HG03558 (cell line): ENCODE measurements at regions not wholly inside any gene's neighbourhood (a gene's known extent, or its start where the extent isn't known, plus 50 kb on each side); places are given as distances from the start of the nearest gene placed in this dataset.
"Not testable (repeated sequence)": the region's sequence is repeated elsewhere in the genome, so short reads cannot be mapped to it uniquely, and the experiment has no call there.

Experiments
- ATAC-seq: cut with Tn5 transposase; IDR thresholded peaks from one replicate; pipeline ENCODE4 v1.9.1; 2021; ENCODE audit warnings: moderate number of reproducible peaks; ENCODE audit not compliant: unreplicated experiment; ENCODE audit errors: extremely low read depth

DNA sequence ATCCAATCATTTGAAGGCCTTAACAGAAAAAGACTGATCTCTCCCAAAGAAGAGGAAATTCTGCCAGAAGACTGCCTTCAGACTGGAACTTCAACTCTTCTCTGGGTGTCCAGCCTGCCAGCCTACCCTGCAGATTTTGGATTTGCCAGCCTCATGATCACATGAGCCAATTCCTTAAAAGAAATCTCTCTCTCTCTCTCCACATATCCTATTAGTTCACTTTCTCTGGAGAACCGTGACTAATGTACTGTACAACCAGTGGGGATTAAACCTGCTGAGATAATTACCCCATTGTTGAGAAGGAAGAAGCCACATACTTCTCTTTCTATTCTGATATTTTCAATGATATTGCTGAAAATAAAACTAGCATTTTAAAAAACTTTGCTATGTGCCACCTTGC, 711.3 kb upstream of the AMOT start:
- no peak for ATAC-seq

DNA sequence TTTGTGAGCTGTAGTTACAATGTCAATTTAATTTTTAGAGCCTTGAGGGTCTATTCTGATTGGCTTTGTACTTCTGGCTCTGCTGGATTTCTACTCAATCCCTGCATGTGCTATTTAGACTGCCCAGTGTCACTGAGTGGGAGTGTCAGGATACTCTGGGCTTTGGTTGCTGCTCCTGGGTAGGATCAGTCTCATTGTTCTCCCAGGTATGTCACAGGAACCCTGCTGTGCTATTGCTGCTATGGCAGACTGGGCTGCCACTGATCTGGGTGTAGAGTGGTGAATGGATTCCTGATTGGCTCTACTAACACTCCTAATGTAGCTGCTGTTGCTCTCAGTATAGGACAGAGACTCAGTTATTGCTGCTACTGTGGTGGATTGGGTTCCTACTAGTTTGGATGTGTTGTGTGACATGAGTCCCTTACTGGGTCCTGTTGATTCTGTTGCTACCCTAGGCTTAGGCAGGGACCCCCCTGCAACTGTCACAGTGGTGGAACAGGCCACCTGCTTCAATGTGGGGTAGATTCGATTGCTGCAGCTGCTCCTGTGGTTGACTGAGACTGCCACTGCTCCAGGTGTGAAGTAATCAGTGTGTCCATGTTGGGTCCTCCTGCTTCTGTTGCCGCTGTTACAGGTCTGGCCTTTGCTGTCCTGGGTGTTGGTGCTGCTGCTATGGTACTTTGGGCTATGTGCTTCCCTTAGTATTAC, 707.8 kb upstream of the AMOT start:
- no peak for ATAC-seq

DNA sequence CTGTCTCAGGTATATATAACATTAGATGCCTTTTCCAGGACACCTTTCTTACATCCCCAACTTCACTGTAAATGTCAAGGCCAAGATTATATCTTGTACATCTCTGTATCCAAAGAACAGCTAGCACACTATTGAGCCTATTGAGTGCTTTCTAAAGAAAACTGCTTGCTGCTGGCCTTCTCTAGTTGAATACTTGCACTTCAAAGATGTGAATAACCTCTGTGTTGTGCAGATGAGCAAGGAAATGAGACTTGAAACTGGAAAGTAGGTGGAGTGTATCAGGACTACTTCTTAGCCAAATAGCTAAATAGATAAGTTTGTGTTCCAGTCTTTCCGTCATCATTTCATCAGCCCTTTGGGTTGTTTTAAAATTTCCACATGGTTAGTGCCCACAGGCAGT, 704.4 kb upstream of the AMOT start:
- no peak for ATAC-seq

DNA sequence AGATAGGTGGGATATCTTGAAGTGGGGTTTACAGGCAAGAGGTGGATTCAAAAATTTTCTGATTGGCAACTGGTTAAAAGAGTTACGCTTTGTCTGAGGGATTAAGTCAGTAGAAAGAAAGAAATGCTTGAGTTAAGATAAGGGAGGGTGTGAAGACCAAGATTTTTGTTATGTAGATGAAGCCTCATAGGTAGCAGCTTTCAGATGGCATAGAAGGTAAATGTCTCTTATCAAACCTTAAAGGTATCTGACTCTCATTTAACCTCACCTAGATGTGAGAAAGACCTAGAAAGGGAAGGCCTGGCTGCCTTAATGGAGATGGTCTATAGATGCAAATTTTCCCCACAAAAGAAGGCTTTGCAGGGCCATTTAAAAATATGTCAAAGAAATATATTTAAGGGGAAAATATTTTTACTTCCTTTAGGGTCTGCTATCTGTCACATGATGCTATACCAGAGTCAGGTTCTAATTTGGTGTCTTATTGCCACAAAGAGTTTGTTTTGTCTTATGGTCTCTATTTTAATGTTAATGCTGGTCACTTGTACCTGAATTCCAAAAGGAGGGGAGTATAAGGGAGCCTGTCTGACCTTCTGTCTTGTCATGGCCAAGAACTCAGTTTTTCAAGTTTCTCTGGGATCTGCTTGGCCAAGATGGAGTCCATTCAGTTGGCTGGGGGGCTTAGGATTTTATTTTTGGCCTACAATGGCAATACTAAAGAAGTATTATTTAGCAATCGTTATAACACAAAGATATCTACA, 699.1 kb upstream of the AMOT start:
- ATAC-seq = no peak

DNA sequence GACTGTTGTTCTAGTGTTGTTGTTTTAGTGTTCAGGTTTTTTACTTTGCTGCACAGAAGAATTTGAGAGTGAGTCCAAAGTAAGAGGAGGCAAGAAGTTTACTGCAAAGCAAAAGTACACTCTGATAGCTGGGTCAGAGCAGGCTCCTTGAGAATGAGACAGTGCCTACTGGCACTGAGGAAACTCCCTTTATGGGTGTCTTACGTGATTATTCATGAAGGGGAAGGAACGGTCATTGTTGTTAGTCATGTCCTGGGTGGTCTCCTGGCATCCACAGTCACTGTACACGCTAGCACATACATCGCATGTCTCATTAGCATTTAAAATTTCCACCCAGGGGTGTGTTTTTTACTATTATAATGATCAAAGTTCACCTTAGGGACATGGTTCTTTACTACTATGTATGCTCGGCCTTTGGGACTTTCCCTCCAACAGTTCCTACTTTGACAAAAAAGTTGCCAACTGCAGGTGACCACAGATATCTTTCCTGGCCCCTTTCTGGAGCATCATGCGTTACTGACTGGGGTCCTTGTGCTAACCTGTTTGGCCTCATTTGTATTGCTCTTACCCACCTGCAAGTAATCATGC, 688.9 kb upstream of the AMOT start:
- ATAC-seq = no peak

DNA sequence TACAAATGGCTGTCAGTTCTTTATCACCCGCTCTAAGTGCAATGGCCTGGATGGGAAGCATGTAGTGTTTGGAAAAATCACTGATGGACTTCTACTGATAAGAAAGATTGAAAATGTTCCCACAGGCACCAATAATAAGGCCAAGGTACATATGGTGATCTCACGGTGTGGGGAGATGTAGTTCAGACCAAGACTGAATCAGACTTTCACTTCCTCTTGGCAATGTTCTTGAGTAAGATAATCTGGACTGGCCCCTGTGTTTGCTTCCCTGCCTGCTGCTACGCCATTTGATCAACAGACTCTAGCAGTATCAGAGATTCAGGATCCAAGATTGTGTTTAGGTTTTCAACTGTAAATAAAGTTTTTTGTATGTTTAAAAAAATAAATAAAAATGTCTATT, 682.2 kb upstream of the AMOT start:
- peak; percentile 95 for ATAC-seq

DNA sequence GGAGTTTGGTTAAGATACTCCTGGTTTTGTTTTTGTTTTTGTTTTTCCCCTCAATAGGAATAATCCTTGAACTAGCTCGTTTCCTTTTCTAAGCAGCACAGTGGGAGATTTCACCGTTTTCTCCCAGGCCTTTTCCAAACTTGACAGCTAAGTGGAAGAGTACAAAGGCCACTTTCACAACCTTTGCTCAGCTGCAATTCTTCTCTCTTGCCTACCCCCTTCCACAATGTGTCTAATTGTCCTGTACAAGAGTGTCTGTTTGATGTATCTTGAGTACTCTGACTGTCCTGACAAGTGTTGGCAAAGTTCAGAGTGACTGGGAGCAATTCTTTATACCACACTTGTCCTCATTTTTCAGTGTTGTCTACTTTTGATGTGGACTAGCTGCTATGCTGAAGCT, 674.3 kb upstream of the AMOT start:
- ATAC-seq = no peak

DNA sequence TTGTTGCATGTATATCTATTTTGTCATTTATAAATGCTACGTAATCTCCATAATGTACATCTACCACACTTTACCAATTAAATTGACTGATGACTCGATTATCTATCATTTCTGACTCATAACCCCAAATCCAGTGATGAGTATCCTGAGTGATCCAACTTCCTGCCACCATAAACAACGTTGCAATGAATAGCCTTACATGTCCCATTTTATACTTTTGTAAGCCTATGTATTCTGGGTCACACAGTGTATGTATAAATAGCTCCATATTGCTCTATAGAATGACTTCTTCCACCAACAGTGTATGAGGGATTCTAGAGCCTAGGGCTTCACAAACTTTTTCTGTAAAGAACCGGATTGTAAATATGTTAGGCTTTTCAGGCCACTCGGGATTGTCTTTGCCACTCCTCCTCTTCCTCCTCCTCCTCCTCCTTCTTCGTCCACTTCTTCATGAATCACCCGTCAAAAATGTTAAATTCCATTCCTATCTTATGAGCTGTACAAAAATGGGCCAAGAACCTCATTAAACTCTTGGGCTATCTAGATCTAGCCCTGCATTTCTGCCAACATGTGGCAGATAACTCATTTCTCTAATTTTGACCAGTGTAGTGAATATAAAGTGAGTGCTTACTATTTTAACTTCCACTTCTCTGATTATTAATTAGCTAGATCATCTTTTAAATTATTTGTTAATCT, 672.2 kb upstream of the AMOT start:
- ATAC-seq = no peak

DNA sequence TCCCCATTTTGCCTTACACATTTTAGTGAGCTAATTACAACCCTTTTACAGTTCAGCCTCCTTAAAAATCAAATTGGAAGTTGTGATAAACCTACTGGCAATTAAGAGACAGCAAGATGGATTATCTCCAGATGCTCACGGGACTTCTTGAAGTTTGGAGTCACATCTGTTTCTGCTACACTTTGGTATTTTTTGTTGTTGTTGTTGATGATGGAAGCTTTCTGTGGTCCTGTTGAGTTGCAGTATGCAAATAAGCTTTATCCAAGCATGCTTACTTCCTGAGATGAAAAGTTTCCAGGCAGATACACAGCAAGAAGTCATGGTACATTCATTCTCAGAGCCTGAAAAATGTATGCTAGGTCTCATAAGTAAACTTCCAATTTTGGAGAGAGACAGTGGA, 670.0 kb upstream of the AMOT start:
- no peak for ATAC-seq

DNA sequence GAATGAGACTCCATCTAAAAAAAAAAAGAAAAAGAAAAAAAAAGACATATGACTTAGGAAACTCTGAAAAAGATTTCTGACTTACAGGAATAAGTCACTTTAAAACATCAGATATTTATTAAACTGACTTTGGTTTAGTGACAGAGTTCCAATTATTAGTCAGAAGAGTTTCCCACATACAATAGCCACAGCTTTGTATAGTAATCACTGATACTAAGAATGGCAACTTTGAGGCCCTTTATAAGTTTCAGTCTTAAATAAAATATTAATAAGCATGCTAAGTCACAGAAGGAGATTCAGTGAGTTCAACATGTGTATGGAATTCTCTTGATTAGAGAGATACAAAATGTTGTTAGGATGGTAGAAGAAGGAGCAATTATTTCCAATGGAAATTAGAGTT, 652.3 kb upstream of the AMOT start:
- ATAC-seq = no peak

DNA sequence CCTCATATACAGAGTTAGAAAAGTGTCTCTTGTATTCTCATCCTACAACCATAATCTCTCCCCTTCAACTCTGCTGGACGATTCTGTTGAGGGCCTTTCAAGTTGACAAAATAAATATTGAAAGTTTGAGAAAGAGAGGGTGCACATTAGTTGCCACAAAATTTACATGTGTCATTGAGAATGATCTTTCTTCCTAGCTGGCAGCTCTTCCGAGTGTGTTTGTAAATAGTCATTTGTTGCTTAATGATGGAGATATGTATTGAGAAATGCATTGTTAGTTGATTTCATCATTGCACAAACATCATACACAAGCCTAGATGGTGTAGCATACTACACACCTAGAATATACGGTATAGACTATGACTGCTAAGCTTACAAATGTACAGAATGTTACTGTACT, 632.8 kb upstream of the AMOT start:
- ATAC-seq = no peak

DNA sequence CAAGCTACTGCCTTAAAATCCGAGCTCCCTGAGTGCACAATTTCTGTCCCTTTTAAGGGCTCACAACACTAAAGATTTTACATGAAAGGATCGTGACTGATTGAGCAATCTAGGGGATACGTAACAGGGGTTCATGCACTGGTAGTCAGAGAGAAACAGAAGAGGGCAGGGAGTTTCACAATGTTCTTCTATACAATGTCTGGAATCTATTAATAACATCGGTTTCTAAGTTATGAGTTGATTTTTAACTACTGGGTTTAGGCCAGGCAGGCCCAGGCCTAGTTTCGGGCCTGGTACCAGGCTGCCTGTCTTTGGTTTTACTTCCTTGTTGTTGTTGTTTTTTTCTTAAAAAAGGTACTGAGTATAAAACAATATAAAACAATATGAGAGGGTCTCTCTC, 632.4 kb upstream of the AMOT start:
- ATAC-seq = not testable (repeated sequence)

DNA sequence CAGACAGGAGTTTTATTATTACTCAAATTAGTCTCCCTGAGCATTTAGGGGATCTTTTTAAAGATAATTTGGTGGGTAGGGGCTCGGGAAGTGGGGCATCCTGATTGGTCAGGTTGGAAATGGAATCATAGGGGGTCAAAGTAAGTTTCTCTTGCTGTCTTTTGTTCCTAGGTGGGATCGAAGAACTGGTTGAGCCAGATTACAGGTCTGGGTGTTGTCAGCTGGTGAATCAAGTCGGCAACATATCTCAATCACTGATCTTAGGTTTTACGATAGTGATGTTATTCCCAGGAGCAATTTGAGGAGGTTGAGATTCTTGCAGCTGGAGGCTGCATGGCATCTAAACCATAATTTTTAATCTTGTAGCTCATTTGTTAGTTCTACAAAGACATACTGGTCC, 629.5 kb upstream of the AMOT start:
- no peak for ATAC-seq

DNA sequence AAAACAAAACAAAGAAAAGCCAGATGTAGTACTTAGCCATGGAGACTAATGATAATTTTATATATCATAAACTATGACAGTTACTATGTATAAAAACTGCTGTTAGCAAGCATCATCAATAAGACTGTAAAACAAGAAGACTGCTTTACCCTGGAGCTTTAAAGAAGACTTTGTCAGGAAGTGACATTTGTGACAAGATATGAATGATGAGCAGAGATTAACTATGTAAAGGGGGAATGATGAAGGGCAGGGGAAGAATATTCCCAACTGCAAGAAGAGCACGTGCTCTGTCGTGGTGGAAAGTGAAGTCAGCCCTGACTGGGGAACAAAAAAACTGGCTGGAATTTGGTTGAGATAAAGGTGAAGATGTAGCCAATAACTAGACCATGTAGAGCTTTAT, 617.1 kb upstream of the AMOT start:
- ATAC-seq = no peak

DNA sequence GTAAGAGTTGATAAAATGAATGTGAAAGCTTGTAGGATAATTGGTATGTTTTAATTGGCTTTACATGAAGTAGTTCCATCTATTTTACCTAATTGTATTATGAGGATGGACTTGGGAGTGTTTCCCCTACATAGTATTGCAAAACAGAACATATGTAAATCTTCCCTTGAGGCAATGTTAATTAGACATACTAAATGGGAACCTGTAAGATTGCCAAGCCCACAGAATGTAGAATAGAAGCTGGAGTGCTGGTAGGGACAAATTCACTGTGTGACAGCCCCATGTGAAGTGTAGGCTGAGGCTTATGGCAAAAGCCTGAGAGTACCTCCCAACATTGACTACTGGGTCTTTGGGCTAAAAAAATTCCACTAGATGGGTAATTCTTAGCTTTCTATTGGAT, 615.0 kb upstream of the AMOT start:
- ATAC-seq = no peak

DNA sequence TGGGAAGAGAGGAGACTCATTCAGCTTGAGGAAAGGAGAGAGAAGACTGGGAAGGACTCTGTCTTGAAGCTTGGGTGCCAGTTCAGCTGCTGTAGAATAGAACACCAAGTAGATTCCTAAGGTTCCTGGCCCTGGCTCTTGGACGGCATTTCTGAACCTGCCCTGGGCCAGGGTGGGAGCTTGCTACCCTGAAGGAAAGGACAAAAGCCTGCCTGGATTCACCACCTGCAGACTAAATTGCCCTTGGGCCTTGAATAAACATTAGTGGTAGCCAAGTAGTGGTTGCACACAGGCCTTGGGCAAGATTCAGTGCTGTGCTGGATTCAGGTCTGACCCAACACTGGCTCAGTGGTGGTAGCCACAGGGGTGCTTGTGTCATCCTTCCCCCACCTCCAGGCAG, 588.4 kb upstream of the AMOT start:
- ATAC-seq = no peak

DNA sequence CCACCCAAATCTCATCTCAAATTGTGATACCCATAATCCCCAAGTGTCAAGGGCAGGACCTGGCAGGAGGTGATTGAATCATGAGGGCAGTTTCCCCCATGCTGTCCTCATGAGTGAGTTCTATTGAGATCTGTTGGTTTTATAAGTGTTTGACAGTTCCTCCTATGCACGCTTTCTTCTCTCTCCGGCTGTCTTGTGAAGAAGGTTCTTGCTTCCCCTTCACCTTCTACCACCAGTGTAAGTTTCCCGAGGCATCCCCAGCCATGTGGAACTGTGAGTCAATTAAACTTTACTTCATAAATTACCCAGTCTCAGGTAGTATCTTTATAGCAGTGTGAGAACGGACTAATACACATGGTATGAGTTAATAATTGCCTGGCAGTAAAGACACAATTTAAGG, 581.7 kb upstream of the AMOT start:
- no peak for ATAC-seq

DNA sequence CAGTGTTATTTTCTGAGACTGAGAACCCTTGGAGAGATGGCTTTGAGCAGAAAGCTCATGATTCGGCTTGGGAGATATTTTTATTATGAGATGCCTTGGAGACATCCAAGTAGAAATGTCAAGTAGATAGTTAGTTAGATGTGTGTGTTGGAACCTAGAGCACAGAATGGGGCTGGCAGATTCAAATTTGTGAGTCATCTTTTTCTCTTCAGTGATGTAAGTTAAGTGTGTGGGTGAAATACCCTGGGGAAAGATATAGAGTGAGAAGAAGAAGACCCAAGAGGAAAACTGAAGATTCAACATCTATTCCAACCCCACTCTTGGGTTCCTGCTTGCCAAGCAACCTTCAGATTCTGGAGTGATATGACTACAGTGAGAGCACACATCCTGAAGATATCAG, 580.8 kb upstream of the AMOT start:
- no peak for ATAC-seq

DNA sequence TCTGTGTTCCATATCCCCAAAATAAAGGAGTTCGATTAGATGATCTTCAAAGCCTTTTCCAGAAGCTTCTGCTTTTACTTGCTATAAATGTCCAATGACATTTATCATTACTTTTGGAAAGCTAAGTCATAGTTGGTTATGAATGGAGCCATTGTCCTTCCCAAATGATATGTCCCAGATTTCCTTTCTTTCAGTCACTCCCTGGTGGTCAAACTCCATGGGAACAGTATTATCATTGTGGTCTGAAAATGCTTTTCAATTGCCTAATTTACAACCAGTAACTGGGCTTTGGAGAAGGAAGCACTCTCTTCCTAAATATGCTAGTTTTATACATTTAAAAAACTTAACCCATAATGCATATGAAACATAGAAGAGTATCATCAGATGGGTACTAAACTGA, 571.5 kb upstream of the AMOT start:
- ATAC-seq = no peak

DNA sequence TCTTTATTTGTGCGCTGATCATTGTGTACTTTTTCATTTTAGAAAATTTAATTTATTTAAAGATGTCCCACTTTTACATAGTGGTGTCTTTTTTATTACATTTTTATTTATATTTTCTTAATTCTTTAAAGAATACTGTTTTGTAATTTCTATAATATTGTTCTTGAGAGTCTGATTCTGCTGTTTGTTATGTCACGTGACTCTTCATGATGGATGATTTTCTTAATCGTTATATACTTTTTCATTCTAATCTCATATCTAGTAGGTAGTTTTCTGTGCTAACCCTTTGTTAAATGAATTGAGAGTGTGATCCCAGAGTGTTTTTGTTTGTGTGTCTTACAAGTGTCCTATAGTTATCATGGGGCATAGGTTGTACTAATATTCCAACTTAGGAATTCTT, 568.2 kb upstream of the AMOT start:
- ATAC-seq = no peak

DNA sequence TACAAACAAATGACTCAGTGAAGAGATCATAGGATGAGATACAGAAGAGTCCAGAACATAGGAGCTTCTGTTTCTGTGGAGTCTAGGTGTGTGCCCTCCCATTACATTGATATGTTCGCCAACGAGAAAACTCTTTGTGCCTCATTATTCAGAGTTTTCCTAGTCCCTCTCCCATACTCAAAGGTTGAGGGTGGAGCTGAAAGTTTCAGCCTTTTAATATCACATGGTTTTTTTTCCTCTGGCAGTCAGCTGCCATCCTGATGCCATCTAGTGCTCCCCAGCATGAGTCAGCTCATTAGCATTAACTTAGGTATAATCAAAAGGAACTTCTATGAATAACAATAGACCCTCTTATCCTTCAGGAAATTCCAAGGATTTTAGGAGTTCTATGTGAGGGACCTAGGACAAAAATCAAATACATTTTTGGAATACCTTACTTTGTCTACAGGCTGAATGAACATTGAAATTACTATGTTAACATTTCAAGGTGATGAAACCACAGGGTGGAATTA, 559.6 kb upstream of the AMOT start:
- ATAC-seq = no peak
